ENCODE measurements at regions not wholly inside any gene's neighbourhood (a gene's known extent, or its start where the extent isn't known, plus 50 kb on each side); places are given as distances from the start of the nearest gene placed in this dataset.

DNA sequence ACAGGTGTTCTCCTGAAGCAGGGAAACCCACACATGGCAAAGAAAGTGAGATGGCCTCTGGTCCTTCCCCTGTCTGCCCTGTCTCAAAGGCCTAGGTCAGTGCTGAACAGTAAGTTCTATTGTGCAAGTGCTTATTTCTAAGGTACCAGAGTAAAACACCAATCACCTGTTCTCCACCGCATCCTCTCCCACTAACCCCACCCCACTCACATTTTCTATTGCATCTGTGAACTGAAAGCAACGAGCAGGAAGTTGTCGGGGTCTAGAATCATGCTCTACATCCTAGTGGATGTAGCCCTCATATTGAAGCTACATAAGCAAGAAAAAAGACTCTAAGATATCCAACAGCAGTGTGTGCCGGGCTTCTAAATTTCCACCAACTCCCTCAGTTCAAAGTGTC lies 265.9 kb downstream of the ENC1 start:
- no peak for TF ChIP-seq CTCF (conservative IDR thresholded peaks at IDR 0.05; ENCODE audit: low read length)
- no peak for TF ChIP-seq EZH2phosphoT487 (IDR thresholded peaks at IDR 0.05; ENCODE audit: borderline replicate concordance)

Data from Loucy (cell line).